Omental fat pad (tissue), 3 donors: ENCODE measurements at regions not wholly inside any gene's neighbourhood (a gene's known extent, or its start where the extent isn't known, plus 50 kb on each side); places are given as distances from the start of the nearest gene placed in this dataset.

Experiments used
- ATAC-seq: fragments of 150-250 bp; one replicate; pipeline ENCODE4 v1.9.1; 2016; ENCODE audit warnings: mild to moderate bottlenecking, moderate library complexity; ENCODE audit not compliant: low FRiP score
- DNase-seq: peaks from one replicate; pipeline ENCODE4 v3.0.0-alpha.2; 2019; ENCODE audit warnings: low spot score
- TF ChIP-seq, protein P1 (sequence below), 3 donors: fragments of 450-650 bp; IDR thresholded peaks; one replicate each; pipeline ENCODE4 v1.5.1; 2016 to 2017; ENCODE audit warnings: antibody characterized with exemption in 3 of 3, mild to moderate bottlenecking in 3 of 3, moderate library complexity in 2 of 3

DNA sequence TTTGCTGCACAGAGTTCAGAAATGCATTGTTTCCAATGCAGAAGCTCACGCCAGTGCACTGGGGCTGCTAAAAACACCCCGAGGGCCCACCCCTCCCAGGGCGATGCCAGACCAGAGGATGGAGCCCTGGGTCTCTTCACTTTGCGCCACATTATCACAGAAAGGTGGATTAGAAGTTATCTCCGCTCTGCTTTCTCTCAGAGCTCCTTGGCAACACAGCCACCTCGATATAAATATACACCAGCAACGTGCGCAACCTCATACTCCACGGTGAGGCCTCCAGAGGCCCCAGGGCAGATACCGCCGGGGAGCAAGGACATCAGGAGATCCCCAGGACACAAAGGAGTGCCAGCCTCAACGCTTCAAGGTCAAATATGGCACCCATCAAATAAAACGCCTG, 121.0 kb upstream of the TBX20 start:
- DNase-seq (no peak), ATAC-seq (no peak)
- TF ChIP-seq, protein P1, sequence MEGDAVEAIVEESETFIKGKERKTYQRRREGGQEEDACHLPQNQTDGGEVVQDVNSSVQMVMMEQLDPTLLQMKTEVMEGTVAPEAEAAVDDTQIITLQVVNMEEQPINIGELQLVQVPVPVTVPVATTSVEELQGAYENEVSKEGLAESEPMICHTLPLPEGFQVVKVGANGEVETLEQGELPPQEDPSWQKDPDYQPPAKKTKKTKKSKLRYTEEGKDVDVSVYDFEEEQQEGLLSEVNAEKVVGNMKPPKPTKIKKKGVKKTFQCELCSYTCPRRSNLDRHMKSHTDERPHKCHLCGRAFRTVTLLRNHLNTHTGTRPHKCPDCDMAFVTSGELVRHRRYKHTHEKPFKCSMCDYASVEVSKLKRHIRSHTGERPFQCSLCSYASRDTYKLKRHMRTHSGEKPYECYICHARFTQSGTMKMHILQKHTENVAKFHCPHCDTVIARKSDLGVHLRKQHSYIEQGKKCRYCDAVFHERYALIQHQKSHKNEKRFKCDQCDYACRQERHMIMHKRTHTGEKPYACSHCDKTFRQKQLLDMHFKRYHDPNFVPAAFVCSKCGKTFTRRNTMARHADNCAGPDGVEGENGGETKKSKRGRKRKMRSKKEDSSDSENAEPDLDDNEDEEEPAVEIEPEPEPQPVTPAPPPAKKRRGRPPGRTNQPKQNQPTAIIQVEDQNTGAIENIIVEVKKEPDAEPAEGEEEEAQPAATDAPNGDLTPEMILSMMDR (IDR thresholded peaks at IDR 0.05): no peak

DNA sequence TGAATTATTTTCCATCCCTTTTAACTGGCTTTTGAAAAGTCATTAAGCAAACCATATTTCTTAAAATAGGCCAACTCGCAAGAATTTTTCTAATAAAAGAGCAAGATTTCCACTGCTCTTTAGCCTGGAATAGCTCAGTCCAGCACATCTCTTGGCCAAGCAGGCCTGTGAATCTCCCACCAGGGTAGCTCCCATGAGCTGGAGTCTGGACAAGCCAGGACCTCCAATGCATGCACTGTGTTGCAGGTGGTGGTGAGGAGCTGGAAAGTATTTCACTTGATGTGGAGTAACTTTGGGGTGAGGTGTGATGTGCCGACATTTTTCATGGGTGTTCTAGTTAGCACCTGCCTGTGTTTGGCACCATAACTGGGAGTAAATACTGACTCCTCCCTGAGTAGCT, 117.3 kb upstream of the TBX20 start:
- TF ChIP-seq, protein P1 (IDR thresholded peaks at IDR 0.05): no peak

DNA sequence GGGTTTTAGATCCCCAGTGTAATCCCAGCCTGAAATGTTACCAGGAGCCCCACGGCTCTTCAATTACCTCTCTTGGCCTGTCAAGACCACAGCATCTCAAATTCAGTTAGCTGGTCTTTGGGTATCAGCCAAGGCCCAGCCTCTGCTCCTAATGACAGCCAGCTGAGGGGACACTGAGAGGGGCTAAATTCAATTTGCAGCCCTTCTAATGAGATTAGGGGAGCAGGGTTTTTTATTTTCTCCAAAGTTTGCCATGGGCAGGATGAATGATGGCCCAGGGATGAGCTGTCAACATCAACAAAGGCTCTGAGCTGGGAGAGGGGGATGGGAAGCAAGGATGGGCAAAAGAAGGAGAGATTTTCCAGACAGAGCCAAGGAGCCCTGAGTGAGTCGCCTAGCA, 116.8 kb upstream of the TBX20 start:
- DNase-seq: no peak
- TF ChIP-seq, protein P1 (IDR thresholded peaks at IDR 0.05): no peak
- no peak for ATAC-seq

More for the DNA sequence above, 117.3 kb upstream of the TBX20 start:
- DNase-seq (no peak), ATAC-seq (no peak)

DNA sequence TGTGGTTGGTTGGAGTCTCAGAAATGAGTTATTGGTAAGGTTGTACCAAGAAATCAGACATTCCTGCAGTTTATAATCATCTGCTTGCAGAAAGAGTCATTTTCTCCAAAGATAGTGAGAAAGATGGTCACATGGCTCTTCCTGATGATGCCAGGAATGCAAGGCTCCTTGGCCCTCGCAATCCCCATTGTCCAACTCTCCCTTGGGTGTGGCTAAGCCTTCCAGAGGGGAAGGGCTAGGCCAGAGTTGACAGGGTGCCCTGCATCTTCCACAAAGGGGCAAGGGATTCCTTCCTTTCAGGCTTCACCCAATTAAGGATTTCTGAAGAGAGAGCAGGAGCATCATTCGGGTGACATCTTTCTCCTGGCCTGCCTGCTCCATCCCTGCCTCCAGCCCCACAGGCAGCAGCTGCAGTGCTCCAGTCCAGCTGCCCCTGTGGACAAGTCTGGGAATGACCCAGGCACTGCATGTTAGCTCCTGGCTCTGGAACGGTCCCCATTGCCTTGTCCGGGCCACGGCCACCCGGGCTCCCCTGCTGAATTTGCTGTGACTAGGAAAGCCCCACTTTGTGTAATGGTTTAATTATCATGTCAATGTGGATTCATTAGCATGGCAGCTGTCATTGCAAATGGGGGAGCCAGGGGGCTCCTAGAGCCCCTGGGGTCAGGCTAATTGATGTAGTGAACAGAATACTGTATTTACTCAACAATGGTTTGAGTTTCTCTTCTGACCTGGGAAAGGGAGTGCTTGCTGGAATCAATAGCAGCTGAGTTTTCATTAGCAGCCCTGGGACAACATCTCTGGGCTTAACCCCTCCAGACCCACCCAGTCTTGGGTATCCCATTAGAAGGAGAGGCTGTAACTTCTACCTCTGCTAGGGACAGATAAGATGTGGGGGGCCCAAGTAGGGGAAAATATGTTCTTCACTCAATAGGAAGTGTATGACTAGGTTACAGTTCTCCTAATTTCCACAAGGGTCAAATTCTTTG, 112.6 kb upstream of the TBX20 start:
- DNase-seq (no peak), ATAC-seq (no peak)
- TF ChIP-seq, protein P1 (IDR thresholded peaks at IDR 0.05): no peak

DNA sequence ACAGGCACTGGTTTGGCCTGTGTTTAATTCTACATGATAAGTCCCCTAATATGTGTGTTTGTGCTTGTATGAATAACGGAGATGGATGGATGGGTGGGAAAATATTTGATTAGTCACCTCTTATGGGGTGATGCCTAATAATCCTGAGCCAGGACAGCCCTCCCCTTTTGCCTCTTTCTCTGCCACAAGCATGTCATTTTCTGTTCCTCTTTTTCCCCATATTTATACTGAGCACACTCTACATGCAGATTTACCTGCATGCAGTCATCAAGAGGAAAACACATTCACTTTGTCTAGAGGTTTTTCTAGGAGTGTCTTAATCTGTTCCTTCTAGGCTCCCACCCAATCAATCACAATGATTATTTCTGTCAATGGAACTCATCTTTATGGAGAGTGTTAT, 111.6 kb upstream of the TBX20 start:
- no peak for DNase-seq
- no peak for ATAC-seq
- TF ChIP-seq, protein P1 (IDR thresholded peaks at IDR 0.05): no peak

DNA sequence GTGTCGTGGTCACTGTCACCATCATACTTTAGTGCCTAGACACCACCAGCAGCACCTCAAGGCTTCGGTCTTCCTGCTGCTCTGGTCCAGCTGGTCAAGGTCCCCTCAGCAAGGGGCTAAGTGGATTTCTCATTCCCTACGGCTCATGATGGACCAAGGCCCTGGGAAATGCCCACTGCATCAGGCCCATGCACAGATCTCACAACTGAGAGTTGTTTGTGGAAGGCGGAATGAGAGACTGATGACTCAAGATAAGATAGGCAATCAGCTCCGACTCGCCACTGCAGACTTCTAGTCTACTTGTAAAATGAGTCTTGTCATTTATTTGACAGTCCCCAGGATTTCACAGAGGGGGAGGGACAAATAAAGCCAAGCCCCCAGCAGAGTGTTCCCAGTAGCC, 108.4 kb upstream of the TBX20 start:
- no peak for DNase-seq
- TF ChIP-seq, protein P1 (IDR thresholded peaks at IDR 0.05): no peak
- ATAC-seq: no peak

DNA sequence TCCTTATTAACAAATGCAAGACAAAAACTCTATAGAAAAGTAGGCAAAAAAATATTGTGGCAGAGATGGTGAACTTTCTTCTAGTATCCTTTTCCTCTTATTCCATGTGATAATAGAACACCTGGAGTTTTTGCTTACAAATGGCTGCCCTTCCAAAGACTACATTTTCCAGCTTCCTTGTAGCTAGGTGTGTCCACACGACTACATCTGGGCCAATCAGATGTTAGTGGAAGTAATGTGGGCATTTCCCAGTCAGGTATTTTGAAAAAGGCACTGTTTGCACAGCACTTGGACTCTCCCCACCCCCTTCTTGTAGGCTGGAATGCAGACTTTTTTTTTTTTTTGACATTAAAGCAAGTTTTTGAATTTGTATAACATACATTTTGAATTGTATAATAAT, 105.5 kb upstream of the TBX20 start:
- TF ChIP-seq, protein P1 (IDR thresholded peaks at IDR 0.05): no peak
- DNase-seq: no peak
- ATAC-seq: no peak
